H9 (cell line): ENCODE measurements at regions not wholly inside any gene's neighbourhood (a gene's known extent, or its start where the extent isn't known, plus 50 kb on each side); places are given as distances from the start of the nearest gene placed in this dataset.

Source experiments
- DNase-seq: peaks from one replicate; pipeline ENCODE4 v3.0.0-alpha.2; 2017
- H2AFZ ChIP-seq: one replicate; pipeline ENCODE4 v1.6.1; 2013; ENCODE audit warnings: mild to moderate bottlenecking, low read length, control low read depth, moderate library complexity
- H2AK5ac ChIP-seq: 2 replicates; pipeline ENCODE4 v1.6.1; 2013; ENCODE audit warnings: low read length, control low read depth, mixed read lengths; ENCODE audit not compliant: insufficient read length
- H2BK120ac ChIP-seq: one replicate; pipeline ENCODE4 v1.6.1; 2013; ENCODE audit warnings: low read depth, mild to moderate bottlenecking, low read length, control low read depth, inconsistent platforms; ENCODE audit not compliant: poor library complexity, severe bottlenecking
- H2BK12ac ChIP-seq: 2 replicates; pipeline ENCODE4 v1.6.1; 2013; ENCODE audit warnings: low read length, control low read depth, mixed read lengths, low read depth; ENCODE audit not compliant: insufficient read length
- H2BK15ac ChIP-seq: 2 replicates; pipeline ENCODE4 v1.6.1; 2013; ENCODE audit warnings: low read depth, low read length, control low read depth
- H2BK20ac ChIP-seq: one replicate; pipeline ENCODE4 v1.6.1; 2013; ENCODE audit warnings: low read depth, mild to moderate bottlenecking, low read length, control low read depth, inconsistent platforms; ENCODE audit not compliant: poor library complexity, severe bottlenecking
- H2BK5ac ChIP-seq: 2 replicates; pipeline ENCODE4 v1.6.1; 2013; ENCODE audit warnings: low read length, control low read depth, mixed read lengths; ENCODE audit not compliant: insufficient read length
- H3K14ac ChIP-seq: 2 replicates; pipeline ENCODE4 v1.6.1; 2013; ENCODE audit warnings: low read length, control low read depth; ENCODE audit not compliant: insufficient read depth
- H3K18ac ChIP-seq: 2 replicates; pipeline ENCODE4 v1.6.1; 2013; ENCODE audit warnings: low read depth, mild to moderate bottlenecking, mixed read lengths, low read length, control low read depth; ENCODE audit not compliant: insufficient read length
- H3K23ac ChIP-seq: 2 replicates; pipeline ENCODE4 v1.6.1; 2013; ENCODE audit warnings: low read length, control low read depth, mixed read lengths, low read depth; ENCODE audit not compliant: insufficient read length
- H3K23me2 ChIP-seq: 2 replicates; pipeline ENCODE4 v1.6.1; 2013; ENCODE audit warnings: low read depth, mild to moderate bottlenecking, mixed read lengths, low read length, control low read depth; ENCODE audit not compliant: insufficient read length, poor library complexity, severe bottlenecking
- H3K27ac ChIP-seq: 2 replicates; pipeline ENCODE4 v1.5.1; 2013; ENCODE audit warnings: low read length, control low read depth, mixed read lengths, low read depth; ENCODE audit not compliant: insufficient read length
- H3K27me3 ChIP-seq: 2 replicates; pipeline ENCODE4 v1.6.1; 2013; ENCODE audit warnings: low read length, control low read depth, inconsistent platforms; ENCODE audit not compliant: insufficient read depth
- H3K4ac ChIP-seq: 2 replicates; pipeline ENCODE4 v1.6.1; 2013; ENCODE audit warnings: low read depth, mild to moderate bottlenecking, control low read depth, inconsistent platforms, low read length, moderate library complexity
- H3K4me1 ChIP-seq: 2 replicates; pipeline ENCODE4 v1.6.1; 2013; ENCODE audit warnings: low read length, control low read depth, inconsistent platforms; ENCODE audit not compliant: insufficient read depth
- H3K4me2 ChIP-seq: 2 replicates; pipeline ENCODE4 v1.6.1; 2013; ENCODE audit warnings: low read length, control low read depth, mixed read lengths; ENCODE audit not compliant: insufficient read length, insufficient read depth
- H3K56ac ChIP-seq: 2 replicates; pipeline ENCODE4 v1.6.1; 2013; ENCODE audit warnings: low read depth, mild to moderate bottlenecking, mixed read lengths, low read length, control low read depth; ENCODE audit not compliant: insufficient read length
- H3K79me1 ChIP-seq: 2 replicates; pipeline ENCODE4 v1.6.1; 2013; ENCODE audit warnings: low read depth, mild to moderate bottlenecking, moderate library complexity, low read length, control low read depth, inconsistent platforms; ENCODE audit not compliant: insufficient read depth, poor library complexity, severe bottlenecking
- H3K79me2 ChIP-seq: 2 replicates; pipeline ENCODE4 v1.6.1; 2013; ENCODE audit warnings: low read length, control low read depth, inconsistent platforms; ENCODE audit not compliant: insufficient read depth
- H3K9ac ChIP-seq: 2 replicates; pipeline ENCODE4 v1.6.1; 2013; ENCODE audit warnings: low read length, control low read depth, mixed read lengths; ENCODE audit not compliant: insufficient read length; ENCODE audit errors: extremely low read depth
- H3K9me3 ChIP-seq: one replicate; pipeline ENCODE4 v1.6.1; 2013; ENCODE audit warnings: low read depth, low read length, inconsistent platforms; ENCODE audit not compliant: control insufficient read depth
- H3T11ph ChIP-seq: one replicate; pipeline ENCODE4 v1.6.1; 2013; ENCODE audit warnings: mild to moderate bottlenecking, low read length, control low read depth, inconsistent platforms
- H4K20me1 ChIP-seq: one replicate; pipeline ENCODE4 v1.6.1; 2013; ENCODE audit not compliant: control insufficient read depth, insufficient read length, insufficient read depth
- H4K5ac ChIP-seq: 2 replicates; pipeline ENCODE4 v1.6.1; 2013; ENCODE audit warnings: low read depth, mild to moderate bottlenecking, mixed read lengths, low read length, control low read depth; ENCODE audit not compliant: insufficient read length
- H4K8ac ChIP-seq: replicated peaks from 2 replicates; pipeline ENCODE4 v1.6.1; 2013; ENCODE audit warnings: low read length, control low read depth, mixed read lengths, low read depth; ENCODE audit not compliant: insufficient read length
- H4K91ac ChIP-seq: 2 replicates; pipeline ENCODE4 v1.6.1; 2013; ENCODE audit warnings: low read depth, mild to moderate bottlenecking, moderate library complexity, mixed read lengths, low read length, control low read depth; ENCODE audit not compliant: insufficient read length
- H3K27ac Mint-ChIP-seq, 3 experiments: 2 replicates in 2 of 3; 3 replicates in 1 of 3; pipeline ENCODE4 v1.8.0; 2020 to 2021; ENCODE audit warnings: mixed read lengths in 3 of 3, mild to moderate bottlenecking in 1 of 3, moderate library complexity in 1 of 3
- H3K27me3 Mint-ChIP-seq: 2 replicates; pipeline ENCODE4 v1.8.0; 2021; ENCODE audit warnings: low read depth, mild to moderate bottlenecking, moderate library complexity, mixed read lengths
- H3K36me3 Mint-ChIP-seq, 3 experiments: 2 replicates in 2 of 3; 3 replicates in 1 of 3; pipeline ENCODE4 v1.8.0; 2020 to 2021; ENCODE audit warnings: low read depth in 3 of 3, mixed read lengths in 3 of 3; ENCODE audit not compliant: insufficient read depth in 1 of 3
- H3K4me1 Mint-ChIP-seq, 2 experiments: 2 replicates each; pipeline ENCODE4 v1.8.0; 2020; ENCODE audit warnings: mixed read lengths in 2 of 2
- H3K4me3 Mint-ChIP-seq, 2 experiments: 2 replicates in 1 of 2; 3 replicates in 1 of 2; pipeline ENCODE4 v1.8.0; 2020 to 2021; ENCODE audit warnings: mild to moderate bottlenecking in 2 of 2, mixed read lengths in 2 of 2, moderate library complexity in 1 of 2
- H3K9me3 Mint-ChIP-seq, 2 experiments: 2 replicates in 1 of 2; 3 replicates in 1 of 2; pipeline ENCODE4 v1.8.0; 2020; ENCODE audit warnings: mild to moderate bottlenecking in 2 of 2, mixed read lengths in 2 of 2, moderate library complexity in 1 of 2
- CTCF ChIP-seq: fragments of 200-600 bp; sonication (generic); conservative IDR thresholded peaks from 3 replicates; pipeline ENCODE4 v1.8.0; 2021; ENCODE audit warnings: antibody characterized with exemption, mild to moderate bottlenecking
- WGBS: extraction: QIAGEN DNeasy Blood & Tissue Kit; methylation state at CpG from one replicate; pipeline ENCODE4 v1.1.7; 2013; ENCODE audit warnings: missing lambda C conversion rate, low lambda C conversion rate, mixed read lengths; ENCODE audit not compliant: insufficient read length; ENCODE audit errors: extremely low coverage; 5-methylcytosine and 5-hydroxymethylcytosine counted together

- Histone ChIP-seq H3K27ac (no peak overlapping the region), H3K23ac (no peak overlapping the region), H2BK20ac (no peak overlapping the region), H4K8ac (no peak overlapping the region), H3K27me3 (no peaks in the 10 kb centered on the region), H4K5ac (no peak overlapping the region), H2AK5ac (no peak overlapping the region), H3K4me2 (no peak overlapping the region), H3K4me1 (no peaks in the 10 kb centered on the region), H3K14ac (no peak overlapping the region), H4K20me1 (no peaks in the 10 kb centered on the region), H2BK5ac (no peak overlapping the region), H2AFZ (no peak overlapping the region), H3K18ac (no peak overlapping the region), H3K9ac (no peak overlapping the region), H2BK15ac (no peak overlapping the region), H2BK120ac (no peak overlapping the region), H3K9me3 (no peaks in the 10 kb centered on the region), H3K56ac (no peak overlapping the region), H4K91ac (no peak overlapping the region), H3T11ph (no peak overlapping the region), H2BK12ac (no peak overlapping the region), H3K4ac (no peak overlapping the region), H3K79me1 (no peaks in the 10 kb centered on the region), H3K79me2 (no peaks in the 10 kb centered on the region), H3K23me2 (no peaks in the 10 kb centered on the region)
- DNase-seq, result no peak
- no peak overlapping the region for H3K4me3 Mint-ChIP-seq
- H3K36me3 Mint-ChIP-seq, result peaks cover 0 to 8% (median 0%) of the 10 kb centered on the region in 3 experiments; a peak in 3 of 7 replicates
- no peaks in the 10 kb centered on the region; a peak in 3 of 5 replicates for H3K9me3 Mint-ChIP-seq
- peaks cover 0 to 2% of the 10 kb centered on the region in 2 experiments; a peak in 1 of 4 replicates for H3K4me1 Mint-ChIP-seq
- H3K27ac Mint-ChIP-seq, result no peak overlapping the region; a peak in 1 of 7 replicates
- no CpG with 5 or more reads among the region's 3 CpGs for WGBS
- no peaks in the 10 kb centered on the region; the same call in 1 of the 2 replicates for H3K27me3 Mint-ChIP-seq
- no peak for TF ChIP-seq CTCF
These were observed 52.0 kb upstream of the SYNE2 start for GRCh38 chr14:63800651-63801375.
